OCI-LY7 (cell line): ENCODE measurements at regions not wholly inside any gene's neighbourhood (a gene's known extent, or its start where the extent isn't known, plus 50 kb on each side); places are given as distances from the start of the nearest gene placed in this dataset.

Experiments
- EZH2phosphoT487 ChIP-seq: fragments of 200-600 bp; sonication (generic); IDR thresholded peaks from 2 replicates; pipeline ENCODE4 v1.6.1; 2018; ENCODE audit warnings: low read depth, borderline replicate concordance, mild to moderate bottlenecking, mixed run types, antibody characterized with exemption, low read length, moderate library complexity, mixed read lengths
- TF ChIP-seq, protein P1 (sequence below): fragments of 200-600 bp; sonication (generic); conservative IDR thresholded peaks from 2 replicates; pipeline ENCODE4 v1.5.1; 2014; ENCODE audit warnings: mild to moderate bottlenecking, antibody characterized with exemption, low read length, moderate library complexity, mixed read lengths

DNA sequence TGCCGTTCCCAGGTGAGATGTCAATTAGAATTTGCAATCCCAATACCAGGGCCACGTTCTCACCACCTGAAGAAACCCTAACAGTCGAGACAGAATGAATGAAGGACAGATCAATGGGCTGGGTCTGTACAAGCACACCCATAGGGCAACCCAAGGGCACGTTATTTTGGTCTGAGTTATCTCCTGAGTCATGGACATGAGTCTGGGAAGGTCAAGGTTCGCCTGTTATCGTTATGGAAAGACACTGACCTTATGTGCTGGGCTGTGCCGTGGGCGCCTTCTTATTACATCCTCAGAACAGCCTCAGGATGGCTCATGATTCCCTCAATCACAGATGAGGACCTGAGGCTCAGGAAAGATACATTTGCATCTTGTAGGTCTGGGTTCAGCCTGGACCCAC, 175.0 kb upstream of the SULF2 start:
- TF ChIP-seq, protein P1, sequence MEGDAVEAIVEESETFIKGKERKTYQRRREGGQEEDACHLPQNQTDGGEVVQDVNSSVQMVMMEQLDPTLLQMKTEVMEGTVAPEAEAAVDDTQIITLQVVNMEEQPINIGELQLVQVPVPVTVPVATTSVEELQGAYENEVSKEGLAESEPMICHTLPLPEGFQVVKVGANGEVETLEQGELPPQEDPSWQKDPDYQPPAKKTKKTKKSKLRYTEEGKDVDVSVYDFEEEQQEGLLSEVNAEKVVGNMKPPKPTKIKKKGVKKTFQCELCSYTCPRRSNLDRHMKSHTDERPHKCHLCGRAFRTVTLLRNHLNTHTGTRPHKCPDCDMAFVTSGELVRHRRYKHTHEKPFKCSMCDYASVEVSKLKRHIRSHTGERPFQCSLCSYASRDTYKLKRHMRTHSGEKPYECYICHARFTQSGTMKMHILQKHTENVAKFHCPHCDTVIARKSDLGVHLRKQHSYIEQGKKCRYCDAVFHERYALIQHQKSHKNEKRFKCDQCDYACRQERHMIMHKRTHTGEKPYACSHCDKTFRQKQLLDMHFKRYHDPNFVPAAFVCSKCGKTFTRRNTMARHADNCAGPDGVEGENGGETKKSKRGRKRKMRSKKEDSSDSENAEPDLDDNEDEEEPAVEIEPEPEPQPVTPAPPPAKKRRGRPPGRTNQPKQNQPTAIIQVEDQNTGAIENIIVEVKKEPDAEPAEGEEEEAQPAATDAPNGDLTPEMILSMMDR = no peak
- no peak for TF ChIP-seq EZH2phosphoT487
